ENCODE measurements at regions not wholly inside any gene's neighbourhood (a gene's known extent, or its start where the extent isn't known, plus 50 kb on each side); places are given as distances from the start of the nearest gene placed in this dataset.

DNA sequence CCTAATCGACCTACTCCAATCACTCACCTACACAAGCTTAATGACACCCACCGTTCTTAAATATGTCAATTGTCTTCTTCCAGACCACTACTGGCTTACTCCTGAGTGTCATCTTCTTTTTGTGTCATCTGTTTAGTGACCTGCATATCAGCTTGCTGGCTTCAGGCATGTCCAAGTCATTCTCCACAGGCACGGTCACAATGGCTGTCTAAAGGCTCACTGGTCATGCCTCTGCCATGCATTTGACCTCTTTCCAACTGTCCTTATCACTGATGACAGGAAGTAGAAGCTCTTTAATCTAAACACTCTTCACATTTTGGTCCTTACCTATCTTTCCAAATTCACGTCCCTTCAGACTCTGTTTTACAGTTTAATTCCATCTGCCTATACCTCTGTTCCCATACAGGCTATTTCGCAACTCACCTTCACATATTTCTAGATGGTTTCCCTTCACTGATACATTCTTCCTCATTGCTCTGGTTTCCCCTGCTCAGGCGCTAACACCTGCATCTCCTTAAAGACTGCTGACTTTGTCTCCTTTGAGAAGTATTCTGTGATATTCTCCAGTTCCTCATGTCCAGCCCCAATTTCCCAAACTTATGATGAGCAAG is 217.5 kb downstream of the TRIB2 start:
- peaks cover 5% of the 10 kb centered on the region for H3K4me1 ChIP-seq (ENCODE audit: control insufficient read depth, extremely low read depth, insufficient read depth, low read length)
- no peaks in the 10 kb centered on the region for H3K9me1 ChIP-seq (ENCODE audit: control insufficient read depth, extremely low read depth, insufficient read depth, low read length)
- H3K79me2 ChIP-seq (ENCODE audit: control insufficient read depth, insufficient read depth, low read length), result no peaks in the 10 kb centered on the region
- H4K20me1 ChIP-seq (ENCODE audit: control insufficient read depth, extremely low read depth, insufficient read depth, low read length), result no peaks in the 10 kb centered on the region
- dilution Hi-C loops (cut with MboI; ENCODE audit: extremely low pct_ligation_motif_present, low sequenced_read_pairs), result no loop called here
- no peak for FAIRE-seq
- TF ChIP-seq, protein P1, sequence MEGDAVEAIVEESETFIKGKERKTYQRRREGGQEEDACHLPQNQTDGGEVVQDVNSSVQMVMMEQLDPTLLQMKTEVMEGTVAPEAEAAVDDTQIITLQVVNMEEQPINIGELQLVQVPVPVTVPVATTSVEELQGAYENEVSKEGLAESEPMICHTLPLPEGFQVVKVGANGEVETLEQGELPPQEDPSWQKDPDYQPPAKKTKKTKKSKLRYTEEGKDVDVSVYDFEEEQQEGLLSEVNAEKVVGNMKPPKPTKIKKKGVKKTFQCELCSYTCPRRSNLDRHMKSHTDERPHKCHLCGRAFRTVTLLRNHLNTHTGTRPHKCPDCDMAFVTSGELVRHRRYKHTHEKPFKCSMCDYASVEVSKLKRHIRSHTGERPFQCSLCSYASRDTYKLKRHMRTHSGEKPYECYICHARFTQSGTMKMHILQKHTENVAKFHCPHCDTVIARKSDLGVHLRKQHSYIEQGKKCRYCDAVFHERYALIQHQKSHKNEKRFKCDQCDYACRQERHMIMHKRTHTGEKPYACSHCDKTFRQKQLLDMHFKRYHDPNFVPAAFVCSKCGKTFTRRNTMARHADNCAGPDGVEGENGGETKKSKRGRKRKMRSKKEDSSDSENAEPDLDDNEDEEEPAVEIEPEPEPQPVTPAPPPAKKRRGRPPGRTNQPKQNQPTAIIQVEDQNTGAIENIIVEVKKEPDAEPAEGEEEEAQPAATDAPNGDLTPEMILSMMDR (optimal IDR thresholded peaks at IDR 0.05 in 1 of 3, IDR thresholded peaks at IDR 0.05 in 1 of 3, conservative IDR thresholded peaks at IDR 0.05 in 1 of 3; ENCODE audit: extremely low read depth in 1 of 3, insufficient read depth in 2 of 3, low read length in 3 of 3), result no peak
- no peak for TF ChIP-seq EZH2 (IDR thresholded peaks at IDR 0.05; ENCODE audit: low read length)
- H3K36me3 ChIP-seq (ENCODE audit: control insufficient read depth in 2 of 2, extremely low read depth in 1 of 2, insufficient read depth in 2 of 2, low read length in 2 of 2), result no peaks in the 10 kb centered on the region
- no peak for DNase-seq (ENCODE audit: low read depth, low spot score)
- H3K27ac ChIP-seq (ENCODE audit: control insufficient read depth, insufficient read depth, low read length), result no peak overlapping the region
- H3K9ac ChIP-seq (ENCODE audit: control insufficient read depth, extremely low read depth, insufficient read depth, low read length), result no peak overlapping the region
- H3K4me3 ChIP-seq (ENCODE audit: control insufficient read depth in 2 of 3, extremely low read depth in 1 of 3, insufficient read depth in 2 of 3, low read depth in 1 of 3, low read length in 3 of 3), result no peak overlapping the region
- no peaks in the 10 kb centered on the region for H3K9me3 ChIP-seq (ENCODE audit: control insufficient read depth, low read depth, low read length)
- no peak overlapping the region for H2AFZ ChIP-seq (ENCODE audit: control insufficient read depth, low read length)
- no peak overlapping the region for H3K4me2 ChIP-seq (ENCODE audit: control insufficient read depth, extremely low read depth, insufficient read depth, low read depth, low read length)
- H3K27me3 ChIP-seq (ENCODE audit: control insufficient read depth, extremely low read depth, insufficient read depth, low read length), result no peaks in the 10 kb centered on the region

DNA sequence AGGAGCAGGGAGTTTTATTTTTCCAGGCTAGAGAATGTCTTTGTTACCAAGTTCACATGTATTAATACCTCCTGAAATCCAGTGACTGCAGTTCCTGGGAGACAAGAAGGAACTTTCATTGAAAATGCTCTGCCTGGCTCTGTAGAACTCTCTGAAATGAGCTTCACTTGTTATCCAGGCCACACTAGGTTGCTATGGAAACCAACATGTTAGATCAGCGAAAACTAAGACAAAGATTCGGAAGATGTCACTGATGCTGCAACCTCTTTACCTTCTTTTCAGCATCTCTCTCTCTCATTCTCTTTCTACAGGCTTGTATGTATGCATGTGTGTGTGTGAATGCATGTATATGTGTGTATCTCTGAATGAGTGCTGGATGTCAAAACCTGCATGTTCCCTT is 218.5 kb downstream of the TRIB2 start:
- H3K36me3 ChIP-seq (ENCODE audit: control insufficient read depth in 2 of 2, extremely low read depth in 1 of 2, insufficient read depth in 2 of 2, low read length in 2 of 2), result no peaks in the 10 kb centered on the region
- no peak overlapping the region for H2AFZ ChIP-seq (ENCODE audit: control insufficient read depth, low read length)
- H3K79me2 ChIP-seq (ENCODE audit: control insufficient read depth, insufficient read depth, low read length), result no peaks in the 10 kb centered on the region
- H3K4me2 ChIP-seq (ENCODE audit: control insufficient read depth, extremely low read depth, insufficient read depth, low read depth, low read length), result no peak overlapping the region
- H3K9me3 ChIP-seq (ENCODE audit: control insufficient read depth, low read depth, low read length), result no peaks in the 10 kb centered on the region
- no peak overlapping the region for H3K9ac ChIP-seq (ENCODE audit: control insufficient read depth, extremely low read depth, insufficient read depth, low read length)
- dilution Hi-C loops (cut with MboI; ENCODE audit: extremely low pct_ligation_motif_present, low sequenced_read_pairs), result no loop called here
- no peak for DNase-seq (ENCODE audit: low read depth, low spot score)
- H3K9me1 ChIP-seq (ENCODE audit: control insufficient read depth, extremely low read depth, insufficient read depth, low read length), result no peaks in the 10 kb centered on the region
- TF ChIP-seq, protein P1 (optimal IDR thresholded peaks at IDR 0.05 in 1 of 3, IDR thresholded peaks at IDR 0.05 in 1 of 3, conservative IDR thresholded peaks at IDR 0.05 in 1 of 3; ENCODE audit: extremely low read depth in 1 of 3, insufficient read depth in 2 of 3, low read length in 3 of 3), result no peak
- TF ChIP-seq EZH2 (IDR thresholded peaks at IDR 0.05; ENCODE audit: low read length), result no peak
- H4K20me1 ChIP-seq (ENCODE audit: control insufficient read depth, extremely low read depth, insufficient read depth, low read length), result no peaks in the 10 kb centered on the region
- H3K27me3 ChIP-seq (ENCODE audit: control insufficient read depth, extremely low read depth, insufficient read depth, low read length), result no peaks in the 10 kb centered on the region
- no peaks in the 10 kb centered on the region for H3K4me1 ChIP-seq (ENCODE audit: control insufficient read depth, extremely low read depth, insufficient read depth, low read length)
- FAIRE-seq, result no peak
- H3K4me3 ChIP-seq (ENCODE audit: control insufficient read depth in 2 of 3, extremely low read depth in 1 of 3, insufficient read depth in 2 of 3, low read depth in 1 of 3, low read length in 3 of 3), result no peak overlapping the region
- H3K27ac ChIP-seq (ENCODE audit: control insufficient read depth, insufficient read depth, low read length), result no peak overlapping the region
